Occipital lobe (tissue), 1 donor: ENCODE measurements at regions not wholly inside any gene's neighbourhood (a gene's known extent, or its start where the extent isn't known, plus 50 kb on each side); places are given as distances from the start of the nearest gene placed in this dataset.
"Not testable (repeated sequence)": the region's sequence is repeated elsewhere in the genome, so short reads cannot be mapped to it uniquely, and the experiment has no call there.

Source experiments
- DNase-seq: peaks from one replicate; lab custom pipeline; 2025; lab: John Stamatoyannopoulos, UW

DNA sequence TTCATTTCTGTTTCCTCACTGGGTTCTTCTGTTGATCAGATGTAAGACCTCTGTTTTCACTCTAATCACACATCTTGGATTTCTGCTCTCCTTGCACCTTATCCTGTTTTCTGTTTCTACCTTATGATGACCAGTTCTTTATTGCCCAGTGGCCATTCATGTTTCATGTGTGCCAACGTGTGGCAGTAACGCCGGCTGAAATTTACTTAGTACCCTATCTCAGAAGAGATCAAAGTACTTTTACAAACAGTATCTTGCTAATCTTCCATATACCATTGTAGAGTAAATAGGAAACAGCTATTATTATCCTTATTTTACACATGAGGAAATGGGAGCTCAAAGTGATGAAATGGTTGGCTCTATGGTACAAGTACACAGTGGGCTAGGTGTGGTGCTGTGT lies 74.0 kb downstream of the GATA3 start:
- DNase-seq = no peak

DNA sequence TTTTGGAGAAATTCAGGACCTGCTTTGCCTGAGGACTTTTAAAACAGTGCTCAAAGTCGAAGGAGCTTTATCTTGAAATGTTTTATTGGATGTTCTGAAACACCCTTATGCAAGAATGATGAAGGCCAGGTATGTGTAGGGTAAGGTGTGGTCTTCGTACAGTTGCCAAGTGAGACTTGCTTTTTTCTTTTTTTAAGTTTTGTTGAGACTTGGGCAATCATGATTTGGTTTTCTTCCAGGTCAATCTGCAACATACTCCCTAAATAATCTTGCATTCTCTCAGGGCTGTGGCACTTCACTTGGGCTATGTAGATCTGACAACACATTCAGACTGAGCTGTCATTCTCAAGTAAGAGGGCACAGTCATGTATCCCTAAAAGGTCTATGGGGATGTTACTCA lies 75.0 kb downstream of the GATA3 start:
- DNase-seq = no peak

DNA sequence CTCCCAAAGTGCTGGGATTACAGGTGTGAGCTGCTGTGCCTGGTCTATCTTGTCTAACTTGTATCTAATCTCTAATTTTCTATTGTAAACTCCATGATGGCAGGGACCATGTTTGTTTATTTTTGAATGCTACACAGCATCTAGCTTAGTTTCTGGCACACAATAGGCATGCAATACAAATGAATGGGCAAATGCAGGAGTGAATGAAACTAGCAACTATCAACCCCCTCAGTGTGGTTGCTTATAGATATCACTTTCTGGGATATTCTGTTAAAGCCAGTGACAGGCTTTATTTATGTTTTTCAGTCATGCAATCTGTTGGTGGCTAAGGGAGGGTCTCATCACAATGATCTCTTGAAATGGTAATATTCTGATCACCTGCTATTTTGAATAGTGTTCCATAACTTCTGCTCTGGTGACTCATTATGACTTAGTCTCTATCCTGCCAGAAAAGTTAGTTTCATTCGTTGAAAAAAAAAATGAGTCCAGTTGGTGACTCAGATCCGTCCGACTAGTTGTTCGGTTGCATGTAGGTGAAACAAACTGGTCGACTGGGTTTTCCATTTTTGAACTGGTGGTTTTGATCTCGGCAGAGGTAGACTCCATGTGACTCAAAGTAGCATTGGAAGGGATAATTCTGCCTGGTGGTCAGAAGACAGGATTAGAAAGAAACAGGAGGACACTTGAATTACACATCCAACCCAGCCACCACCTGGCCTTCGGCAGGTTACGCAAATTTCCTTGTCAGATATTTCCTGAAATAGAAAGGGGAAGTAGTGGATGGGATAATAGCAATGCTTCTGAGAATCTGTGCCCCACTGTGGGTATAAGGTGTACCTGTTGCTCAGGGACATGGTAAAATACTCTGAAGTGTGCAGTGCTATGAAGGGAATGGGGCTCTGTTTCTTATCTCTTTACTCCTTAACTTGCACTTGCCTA lies 76.8 kb downstream of the GATA3 start:
- DNase-seq = no peak

DNA sequence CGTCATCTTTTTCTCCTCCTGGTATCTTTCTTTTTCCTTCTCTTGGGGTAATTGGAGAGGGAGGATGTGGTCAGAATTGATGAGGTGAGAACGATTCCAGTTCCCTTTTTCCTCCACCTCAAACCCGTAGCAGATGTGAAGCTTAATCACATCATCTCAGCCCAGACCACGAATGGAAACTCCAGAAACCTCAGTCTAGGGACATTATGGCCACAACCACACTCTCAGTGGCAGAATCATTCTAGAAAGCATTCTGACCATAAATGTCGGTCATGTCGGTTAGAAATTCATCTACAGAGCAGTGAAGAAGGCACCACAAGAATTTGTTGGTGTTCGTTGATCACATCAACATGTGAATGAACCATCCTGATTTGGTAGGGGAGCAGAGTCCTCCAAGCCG lies 78.7 kb downstream of the GATA3 start:
- DNase-seq = no peak

DNA sequence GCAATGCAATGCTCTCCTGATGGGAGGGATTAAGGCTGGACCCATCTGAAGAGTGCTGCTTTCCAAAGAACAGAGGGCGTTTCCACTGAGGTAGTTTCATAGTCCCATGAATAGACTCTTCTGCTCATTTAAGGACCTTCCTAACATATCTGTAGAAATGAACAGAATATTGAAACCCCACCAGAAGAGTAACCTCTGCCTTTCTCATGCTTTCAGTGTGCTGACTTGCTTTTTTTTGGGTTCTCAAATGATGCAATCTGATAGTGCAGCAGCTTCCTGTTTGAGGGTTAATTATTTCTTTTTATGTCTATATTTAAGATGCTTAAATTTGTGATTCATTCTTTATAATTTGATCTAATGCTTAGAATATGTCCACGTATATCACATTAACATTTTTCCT lies 82.2 kb downstream of the GATA3 start:
- DNase-seq = no peak

DNA sequence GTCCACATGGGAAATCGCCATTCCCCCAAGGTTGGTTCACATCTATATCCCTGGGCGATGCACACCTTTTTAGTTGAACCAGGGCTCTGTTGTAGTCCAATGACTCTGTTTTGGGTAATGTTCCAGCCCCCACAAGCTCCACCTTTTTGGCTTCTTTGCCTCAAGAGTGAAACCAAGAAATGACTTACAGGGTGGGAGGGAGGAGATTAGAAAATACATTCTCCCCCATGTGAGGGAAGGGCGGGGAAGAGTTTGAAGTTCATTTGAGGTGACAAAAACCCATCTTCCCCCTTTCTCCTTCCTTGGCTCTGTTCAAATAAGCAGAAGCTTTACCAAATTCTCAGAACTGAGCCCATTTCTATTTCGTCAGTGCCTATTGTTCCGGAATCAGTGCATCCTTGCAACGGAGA lies 82.8 kb downstream of the GATA3 start:
- no peak for DNase-seq

DNA sequence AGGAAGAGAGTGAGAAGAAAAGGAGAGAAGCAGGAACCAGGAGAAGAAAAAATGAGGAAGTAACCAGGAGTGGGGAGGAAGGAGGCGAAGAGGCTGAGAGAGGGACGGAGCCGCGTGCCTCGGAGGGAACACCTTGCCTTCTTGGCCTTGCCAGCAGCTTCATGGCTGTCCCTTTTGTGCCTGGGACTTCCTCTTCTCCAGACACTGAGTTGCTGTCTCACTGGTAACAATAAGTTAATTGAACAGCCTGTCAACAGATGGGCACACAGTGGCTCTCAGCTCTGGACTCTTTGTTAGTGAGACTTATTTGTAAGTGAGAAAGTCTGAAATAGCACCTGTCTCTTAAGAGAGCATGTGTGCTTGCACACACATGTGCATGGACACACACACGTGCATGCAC lies 83.2 kb downstream of the GATA3 start:
- peak; percentile 4 for DNase-seq

DNA sequence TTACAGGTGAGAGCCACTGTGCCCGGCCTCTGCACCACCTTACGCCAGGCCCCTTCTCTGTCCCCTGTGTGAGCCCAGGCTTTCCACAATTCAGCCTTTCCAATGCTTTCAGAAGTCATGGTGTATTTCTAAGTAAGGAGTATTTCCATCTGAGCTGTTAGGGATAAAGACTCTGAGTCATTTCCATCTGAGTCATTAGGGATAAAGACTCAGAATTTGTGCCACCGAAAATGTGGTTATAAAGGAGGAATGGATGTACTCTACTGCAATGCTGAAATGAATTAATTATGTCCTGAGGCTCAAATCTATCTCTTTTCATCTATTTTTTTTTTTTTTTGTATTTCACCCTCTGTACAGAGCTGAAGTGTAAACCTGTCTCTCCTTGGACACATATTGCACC lies 84.0 kb downstream of the GATA3 start:
- DNase-seq = no peak

DNA sequence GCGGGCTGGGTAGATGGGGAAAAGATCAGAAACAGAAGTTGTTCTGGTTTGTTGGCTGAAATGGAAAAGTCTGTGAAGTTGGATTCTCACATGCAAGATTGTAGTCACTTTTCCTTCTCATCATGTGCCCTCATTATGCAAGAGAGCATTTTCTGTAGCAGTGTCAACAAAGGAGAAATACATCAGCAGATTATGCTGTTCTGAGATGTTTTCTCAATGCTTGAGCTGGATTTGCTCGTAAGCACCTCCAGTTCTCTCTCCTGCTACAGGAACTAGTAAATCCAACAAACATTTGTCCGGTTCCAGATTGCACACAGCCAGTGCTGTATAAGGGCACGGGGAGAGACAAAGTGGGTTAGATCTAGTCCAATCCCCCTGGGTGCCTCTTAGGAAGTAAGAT lies 90.0 kb downstream of the GATA3 start:
- no peak for DNase-seq

DNA sequence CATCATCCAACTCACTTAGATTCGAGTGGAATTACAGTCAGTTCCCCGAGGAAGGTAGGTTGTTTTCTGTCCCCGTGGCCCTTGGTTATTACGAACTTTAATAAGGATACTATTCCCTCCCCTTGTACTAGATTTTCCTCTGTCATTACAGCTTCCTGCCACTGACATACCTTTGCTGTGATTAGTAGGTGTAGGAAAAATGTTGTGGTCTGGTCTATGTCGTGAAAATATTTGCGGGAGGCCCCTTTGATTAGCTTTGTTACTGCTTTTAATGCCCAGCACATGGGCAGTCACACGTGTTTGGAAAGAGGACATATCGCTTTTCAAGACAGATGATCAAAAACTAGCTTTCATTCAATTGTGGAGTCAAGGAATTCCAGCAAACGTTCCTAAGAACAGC lies 92.2 kb downstream of the GATA3 start:
- no peak for DNase-seq

DNA sequence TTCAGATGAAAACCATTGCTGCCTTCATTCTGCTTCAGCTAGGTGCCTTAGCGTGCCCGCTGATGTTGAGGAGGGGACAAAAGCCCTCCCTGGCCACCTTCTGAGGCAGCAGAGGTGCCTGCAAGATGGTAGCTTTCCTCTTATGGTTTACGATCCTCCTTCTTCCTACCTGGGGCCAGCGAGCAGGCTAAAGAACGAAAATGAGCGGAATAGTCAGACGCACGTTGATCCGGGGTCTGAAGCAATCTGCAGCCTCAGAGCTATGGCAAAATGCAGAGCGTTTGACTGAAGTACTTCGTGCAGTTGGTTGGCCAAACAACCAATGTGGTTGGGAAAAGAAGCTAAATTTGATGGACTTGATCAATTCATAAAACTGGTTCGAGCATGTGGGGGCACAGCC lies 95.5 kb downstream of the GATA3 start:
- no peak for DNase-seq

DNA sequence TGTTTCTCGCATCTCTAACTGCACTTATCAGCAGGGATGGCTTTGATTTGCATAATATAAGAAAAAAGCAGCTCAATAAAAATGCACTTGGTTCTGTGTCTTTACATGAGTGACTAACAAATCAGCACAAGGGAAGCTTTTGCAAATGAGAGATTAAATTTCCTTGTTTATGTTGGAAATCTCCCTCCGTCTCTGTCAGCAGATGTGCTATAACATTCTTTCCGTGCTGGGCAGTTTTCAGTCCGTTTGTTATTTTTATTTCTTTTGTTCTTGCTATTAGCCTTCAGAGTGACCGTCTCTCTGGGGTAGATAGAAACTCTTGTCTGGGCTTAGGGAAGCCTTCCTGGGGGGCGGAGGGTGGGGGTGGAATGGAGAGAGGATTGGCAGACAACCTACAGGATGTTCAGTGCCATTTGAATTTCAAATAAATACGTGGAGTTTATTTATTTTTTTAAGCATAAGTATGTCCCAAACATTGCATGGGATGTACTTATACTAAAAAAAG lies 96.0 kb downstream of the GATA3 start:
- DNase-seq = no peak

DNA sequence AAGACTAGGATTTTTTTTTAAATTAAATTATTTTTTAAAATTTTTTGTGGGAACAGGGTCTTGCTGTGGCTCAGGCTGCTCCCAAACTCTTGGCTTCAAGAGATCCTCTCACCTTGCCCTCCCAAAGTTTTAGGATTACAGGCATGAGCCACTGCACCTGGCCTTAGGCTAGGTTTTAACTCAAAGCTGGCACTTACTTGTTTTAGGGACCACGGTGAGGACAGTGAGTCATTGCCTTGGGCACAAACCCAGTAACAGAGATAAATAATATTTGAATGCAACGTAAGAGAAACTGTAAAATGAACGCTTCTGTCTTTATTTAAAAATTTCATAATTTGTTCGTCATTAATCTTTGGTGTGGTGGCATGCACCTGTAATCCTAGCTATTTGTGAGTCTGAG lies 96.6 kb downstream of the GATA3 start:
- DNase-seq = no peak

DNA sequence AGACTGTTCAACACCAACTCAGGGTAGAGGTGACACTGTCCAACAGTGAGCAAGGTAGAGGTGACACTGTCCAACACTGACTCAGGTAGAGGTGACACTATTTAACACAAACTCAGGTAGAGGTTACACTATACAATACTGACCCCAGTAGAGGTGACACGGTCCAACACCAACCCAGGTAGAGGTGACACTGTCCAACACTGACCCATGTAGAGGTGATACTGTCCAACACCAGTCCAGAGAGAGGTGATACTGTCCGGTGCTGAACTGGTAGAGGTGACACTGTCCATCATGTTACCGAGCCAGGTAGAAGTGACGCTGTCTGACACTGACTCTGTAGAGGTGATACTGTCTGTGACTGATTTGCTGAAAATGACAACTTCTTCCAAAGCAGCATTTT lies 102.4 kb downstream of the GATA3 start:
- DNase-seq = no peak

DNA sequence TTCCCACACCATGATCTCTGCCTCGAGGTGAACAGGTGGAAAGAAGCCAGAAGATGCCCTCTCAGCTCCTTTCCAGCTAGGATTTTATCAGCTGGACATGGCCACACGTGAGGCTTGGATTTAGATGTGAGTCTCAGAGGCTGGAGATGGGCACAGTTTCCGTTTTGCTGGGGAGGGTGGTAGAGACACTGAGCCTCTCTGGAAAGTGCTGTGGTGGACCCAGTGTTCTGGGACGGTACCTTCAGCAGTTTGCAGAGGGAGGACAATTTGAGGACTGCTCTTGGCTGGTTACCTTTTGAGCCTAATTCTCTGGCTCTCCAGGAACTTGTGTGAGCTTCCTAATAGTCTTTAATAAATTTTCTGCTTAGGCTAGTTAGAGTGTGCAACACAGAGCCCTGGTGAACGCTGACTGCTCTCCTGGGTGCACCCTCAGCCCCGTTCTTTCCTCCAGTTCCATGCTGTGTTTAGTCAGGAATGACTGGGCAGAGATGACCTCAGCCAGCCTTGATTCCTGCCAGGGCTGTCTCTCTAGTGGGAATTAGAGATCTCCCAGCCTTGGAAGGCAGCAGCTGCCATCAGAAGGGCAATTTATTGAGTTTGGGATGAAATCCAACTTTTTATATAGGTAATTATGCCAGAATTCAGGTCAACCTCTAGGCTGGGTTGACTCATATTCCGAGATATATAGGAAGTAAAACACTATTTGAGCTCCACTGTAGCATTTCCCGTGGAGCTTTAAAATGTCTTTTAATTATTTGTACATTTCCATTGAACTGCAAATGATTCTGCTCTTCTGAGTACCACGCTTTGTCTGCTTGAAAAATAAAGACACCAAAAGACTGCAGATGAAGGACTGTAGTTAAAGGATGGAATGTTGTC lies 103.9 kb downstream of the GATA3 start:
- no peak for DNase-seq

DNA sequence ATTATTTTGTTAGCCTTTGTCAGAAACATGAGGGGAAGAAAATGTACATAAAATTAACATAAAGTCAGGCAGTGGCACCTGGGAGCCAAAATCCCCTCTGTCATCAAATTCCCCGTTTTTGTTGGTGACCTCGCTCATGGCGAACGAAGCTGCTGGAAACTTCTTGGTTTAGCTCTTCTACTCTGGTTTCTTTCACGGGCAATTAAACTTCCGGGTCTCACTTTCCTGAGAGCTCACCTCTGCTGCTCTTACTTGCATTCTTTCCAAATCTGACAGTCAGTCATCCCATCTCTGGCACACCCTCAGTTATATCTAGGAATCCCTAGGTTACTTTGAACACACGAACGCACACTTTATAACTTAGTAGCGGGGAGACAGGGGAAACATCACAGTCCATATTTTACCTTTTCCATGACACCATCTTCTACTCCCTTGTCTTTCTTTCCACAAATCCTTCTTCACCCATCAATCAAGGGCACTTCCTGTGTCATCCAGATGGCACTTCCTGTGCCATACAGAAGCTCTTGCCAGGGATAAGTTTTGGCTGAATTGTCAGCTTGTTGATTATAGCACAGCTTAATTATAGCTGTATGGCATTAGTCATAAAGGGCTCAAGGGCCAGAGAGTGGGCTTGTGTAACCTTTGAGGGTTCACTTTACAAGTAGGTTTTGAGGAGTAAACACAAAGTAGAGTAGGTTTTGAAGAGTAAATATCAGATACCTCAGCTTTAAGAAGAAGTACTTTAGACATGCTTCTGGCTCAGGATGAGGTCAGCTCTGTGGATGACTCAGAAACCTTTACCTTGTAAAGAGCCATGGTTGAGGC lies 105.1 kb downstream of the GATA3 start:
- no peak for DNase-seq

DNA sequence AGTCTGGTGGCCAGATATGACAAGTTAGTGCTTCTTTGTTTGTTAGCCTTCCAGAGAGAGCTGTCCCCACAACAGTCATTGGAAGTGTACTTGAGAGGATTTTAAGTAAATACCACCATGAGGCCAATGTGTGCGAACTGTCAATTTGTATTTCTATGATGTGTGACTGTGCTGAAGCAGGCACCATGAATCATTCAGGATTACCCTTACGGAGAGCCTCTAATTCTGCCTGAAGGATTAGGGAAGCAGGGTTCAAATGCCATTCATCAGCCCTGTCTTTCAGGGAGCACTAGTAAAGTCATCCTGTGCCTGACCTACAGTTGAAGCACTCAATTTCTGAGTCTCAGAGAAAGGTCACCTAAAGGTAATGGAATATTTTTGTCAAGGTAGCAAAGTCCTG lies 109.3 kb downstream of the GATA3 start:
- DNase-seq = no peak

DNA sequence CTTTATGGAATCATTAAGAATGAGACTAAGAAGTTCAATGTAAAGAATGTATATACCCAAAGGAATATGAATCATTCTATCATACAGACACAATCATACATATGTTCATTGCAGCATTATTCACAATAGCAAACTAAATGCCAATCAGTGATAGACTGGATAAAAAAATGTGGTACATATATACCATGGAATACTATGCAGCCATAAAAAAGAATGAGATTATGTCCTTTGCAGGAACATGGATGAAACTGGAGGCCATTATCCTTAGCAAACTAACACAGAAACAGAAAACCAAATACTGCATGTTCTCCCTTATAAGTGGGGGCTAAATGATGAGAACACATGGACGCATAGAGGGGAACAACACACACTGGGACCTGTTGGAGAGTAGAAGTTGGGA lies 110.2 kb downstream of the GATA3 start:
- not testable (repeated sequence) for DNase-seq

DNA sequence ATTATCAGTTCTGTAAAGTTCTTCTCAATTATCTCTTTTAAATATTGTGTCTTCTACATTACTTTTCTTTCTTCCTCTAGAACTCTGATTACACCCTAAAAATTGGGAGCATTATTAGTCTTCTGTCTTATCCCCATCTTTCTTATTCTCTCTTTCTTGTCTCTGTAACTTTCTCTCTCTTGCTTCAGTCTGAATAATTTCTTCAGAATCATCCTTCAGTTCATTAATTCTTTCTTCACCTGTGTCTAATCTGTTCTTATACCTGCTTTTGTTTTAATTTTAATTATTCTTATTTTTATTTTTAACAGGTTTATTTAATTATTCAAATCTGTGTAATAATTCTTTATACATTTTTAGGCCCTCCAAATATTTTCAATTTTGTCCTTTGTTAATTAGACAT lies 114.3 kb downstream of the GATA3 start:
- DNase-seq = no peak

DNA sequence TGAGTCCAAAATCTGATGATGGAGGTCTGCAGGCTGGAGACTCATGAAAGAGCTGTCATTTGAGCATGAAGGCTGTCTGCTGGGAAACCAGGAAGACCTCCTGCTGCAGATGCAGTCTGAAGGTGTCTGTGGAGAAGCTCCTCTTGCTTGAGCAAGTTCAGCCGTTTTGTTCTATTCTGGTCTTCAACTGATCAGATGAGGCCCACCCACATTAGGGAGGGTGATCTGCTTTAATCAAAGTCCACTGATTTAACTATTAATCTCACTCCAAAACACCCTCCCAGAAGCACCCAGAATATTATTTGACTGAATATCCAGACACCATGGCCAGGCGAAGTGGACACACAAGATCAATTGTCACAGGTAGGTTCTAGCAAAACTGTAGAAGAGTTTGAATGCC lies 116.5 kb downstream of the GATA3 start:
- DNase-seq = no peak

DNA sequence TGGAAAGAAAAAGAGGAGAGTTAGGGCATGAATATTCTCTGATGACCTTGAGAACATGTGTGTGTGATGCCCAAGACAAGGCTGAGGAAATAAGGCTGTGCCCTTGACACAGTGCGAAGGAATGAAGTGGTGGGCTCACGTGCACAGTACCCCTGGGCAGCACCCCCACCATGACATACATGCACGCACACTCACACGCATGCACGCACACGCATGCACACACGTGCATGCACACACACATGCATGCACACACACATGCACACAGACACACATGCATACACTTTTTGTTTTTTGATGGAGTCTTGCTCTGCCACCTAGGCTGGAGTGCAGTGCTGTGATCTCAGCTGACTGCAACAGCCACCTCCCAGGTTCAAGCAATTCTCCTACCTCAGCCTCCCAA lies 118.1 kb downstream of the GATA3 start:
- DNase-seq = no peak
